DOHH2 (cell line): ENCODE measurements at regions not wholly inside any gene's neighbourhood (a gene's known extent, or its start where the extent isn't known, plus 50 kb on each side); places are given as distances from the start of the nearest gene placed in this dataset.

Experiments used
- H3F3A ChIP-seq: fragments of 200-600 bp; sonication (generic), shearing (Covaris generic); 2 replicates; pipeline ENCODE4 v1.6.0; 2016; ENCODE audit warnings: antibody characterized with exemption, mild to moderate bottlenecking; ENCODE audit not compliant: control insufficient read depth, insufficient read depth
- H3K27ac ChIP-seq: fragments of 200-600 bp; sonication (generic); 2 replicates; pipeline ENCODE4 v1.5.1; 2014; ENCODE audit warnings: low read depth, mild to moderate bottlenecking, low read length, moderate library complexity
- H3K27me3 ChIP-seq: fragments of 200-600 bp; sonication (generic); 2 replicates; pipeline ENCODE4 v1.6.1; 2014; ENCODE audit warnings: mild to moderate bottlenecking, low read length, mixed read lengths; ENCODE audit not compliant: control insufficient read depth
- H3K36me3 ChIP-seq: fragments of 200-600 bp; sonication (generic); 2 replicates; pipeline ENCODE4 v1.6.1; 2014; ENCODE audit warnings: mild to moderate bottlenecking, low read length, moderate library complexity, mixed read lengths; ENCODE audit not compliant: control insufficient read depth
- H3K4me1 ChIP-seq: fragments of 200-600 bp; sonication (generic); 2 replicates; pipeline ENCODE4 v1.6.1; 2014; ENCODE audit warnings: mild to moderate bottlenecking, low read length, mixed read lengths; ENCODE audit not compliant: control insufficient read depth
- H3K4me2 ChIP-seq: fragments of 200-600 bp; sonication (generic); 2 replicates; pipeline ENCODE4 v1.6.0; 2014; ENCODE audit warnings: mild to moderate bottlenecking, low read length, moderate library complexity
- H3K4me3 ChIP-seq: fragments of 200-600 bp; sonication (generic); 2 replicates; pipeline ENCODE4 v1.5.1; 2014; ENCODE audit warnings: mild to moderate bottlenecking, low read length, mixed read lengths
- H3K79me2 ChIP-seq: fragments of 200-600 bp; sonication (generic); 2 replicates; pipeline ENCODE4 v1.6.1; 2014; ENCODE audit warnings: mild to moderate bottlenecking, low read length, mixed read lengths; ENCODE audit not compliant: control insufficient read depth
- H3K9me2 ChIP-seq: fragments of 200-600 bp; sonication (generic); replicated peaks from 2 replicates; pipeline ENCODE4 v1.6.1; 2014; ENCODE audit warnings: mild to moderate bottlenecking, low read length, mixed read lengths; ENCODE audit not compliant: control insufficient read depth
- H3K9me3 ChIP-seq: fragments of 200-600 bp; sonication (generic); 2 replicates; pipeline ENCODE4 v1.6.1; 2014; ENCODE audit warnings: antibody characterized with exemption, low read length, mixed read lengths; ENCODE audit not compliant: control insufficient read depth, insufficient read depth
- H4K20me1 ChIP-seq: fragments of 200-600 bp; sonication (generic); 2 replicates; pipeline ENCODE4 v1.6.0; 2014; ENCODE audit warnings: low read depth, mild to moderate bottlenecking, antibody characterized with exemption, low read length, moderate library complexity; ENCODE audit not compliant: control insufficient read depth, insufficient read depth
- EZH2phosphoT487 ChIP-seq: fragments of 200-600 bp; sonication (generic); IDR thresholded peaks from 2 replicates; pipeline ENCODE4 v1.6.1; 2017; ENCODE audit warnings: borderline replicate concordance, mild to moderate bottlenecking, antibody characterized with exemption, low read length, moderate library complexity, mixed read lengths
- TF ChIP-seq, protein P1 (sequence below): fragments of 200-600 bp; sonication (generic); IDR thresholded peaks from one replicate; pipeline ENCODE4 v1.5.1; 2014; ENCODE audit warnings: antibody characterized with exemption, mild to moderate bottlenecking, low read depth, low read length; ENCODE audit not compliant: poor library complexity, severe bottlenecking

DNA sequence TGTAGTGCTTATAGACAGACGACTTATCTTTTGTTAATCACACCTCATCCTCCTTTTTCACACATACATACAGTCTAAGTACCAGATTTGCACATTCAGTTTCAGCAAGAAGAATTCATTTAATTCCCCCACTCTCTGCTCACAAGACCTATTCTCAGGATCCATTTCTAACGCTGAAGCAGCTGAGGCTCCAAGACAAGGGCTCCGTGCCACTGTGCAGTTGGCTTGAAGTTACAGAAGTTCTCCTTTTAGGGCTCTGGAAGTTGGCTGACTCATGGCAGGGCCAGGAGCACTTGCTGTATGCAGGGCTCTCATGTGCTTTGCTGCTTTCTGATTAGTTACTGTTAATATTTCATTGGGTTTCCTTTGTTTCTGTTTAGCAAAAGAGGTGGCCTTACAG is 1566.9 kb upstream of the TMEM132C start:
- TF ChIP-seq EZH2phosphoT487: no peak
- TF ChIP-seq, protein P1, sequence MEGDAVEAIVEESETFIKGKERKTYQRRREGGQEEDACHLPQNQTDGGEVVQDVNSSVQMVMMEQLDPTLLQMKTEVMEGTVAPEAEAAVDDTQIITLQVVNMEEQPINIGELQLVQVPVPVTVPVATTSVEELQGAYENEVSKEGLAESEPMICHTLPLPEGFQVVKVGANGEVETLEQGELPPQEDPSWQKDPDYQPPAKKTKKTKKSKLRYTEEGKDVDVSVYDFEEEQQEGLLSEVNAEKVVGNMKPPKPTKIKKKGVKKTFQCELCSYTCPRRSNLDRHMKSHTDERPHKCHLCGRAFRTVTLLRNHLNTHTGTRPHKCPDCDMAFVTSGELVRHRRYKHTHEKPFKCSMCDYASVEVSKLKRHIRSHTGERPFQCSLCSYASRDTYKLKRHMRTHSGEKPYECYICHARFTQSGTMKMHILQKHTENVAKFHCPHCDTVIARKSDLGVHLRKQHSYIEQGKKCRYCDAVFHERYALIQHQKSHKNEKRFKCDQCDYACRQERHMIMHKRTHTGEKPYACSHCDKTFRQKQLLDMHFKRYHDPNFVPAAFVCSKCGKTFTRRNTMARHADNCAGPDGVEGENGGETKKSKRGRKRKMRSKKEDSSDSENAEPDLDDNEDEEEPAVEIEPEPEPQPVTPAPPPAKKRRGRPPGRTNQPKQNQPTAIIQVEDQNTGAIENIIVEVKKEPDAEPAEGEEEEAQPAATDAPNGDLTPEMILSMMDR: no peak
- H3F3A ChIP-seq: no peaks in the 10 kb centered on the region
- H3K27ac ChIP-seq: no peak overlapping the region
- H3K79me2 ChIP-seq: no peaks in the 10 kb centered on the region
- H3K36me3 ChIP-seq: no peaks in the 10 kb centered on the region
- H4K20me1 ChIP-seq: no peaks in the 10 kb centered on the region
- H3K27me3 ChIP-seq: no peaks in the 10 kb centered on the region
- no peaks in the 10 kb centered on the region for H3K4me1 ChIP-seq
- no peaks in the 10 kb centered on the region; the same call in 1 of the 2 replicates for H3K9me3 ChIP-seq
- H3K4me2 ChIP-seq: no peak overlapping the region
- no peaks in the 10 kb centered on the region for H3K9me2 ChIP-seq
- H3K4me3 ChIP-seq: no peak overlapping the region

DNA sequence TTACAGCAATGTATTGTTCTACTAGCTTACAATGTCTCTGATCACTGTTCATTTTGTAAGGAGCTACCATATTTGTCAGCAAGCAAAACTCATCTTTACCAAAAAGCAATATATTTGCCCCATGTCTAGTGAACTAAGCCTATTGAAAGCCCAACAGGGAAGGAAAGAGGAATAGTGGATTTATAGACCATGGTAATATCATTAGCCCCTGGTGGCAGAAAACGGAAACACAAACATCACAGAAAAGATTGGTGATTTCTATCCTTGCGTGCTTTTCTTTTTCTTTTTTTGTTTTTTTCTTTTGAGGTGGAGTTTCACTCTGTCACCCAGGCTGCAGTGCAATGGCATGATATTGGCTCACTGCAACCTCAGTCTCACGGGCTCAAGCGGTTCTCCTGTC is 1562.4 kb upstream of the TMEM132C start:
- Histone ChIP-seq H3K4me3 (no peak overlapping the region), H3K4me1 (no peaks in the 10 kb centered on the region), H3K4me2 (no peak overlapping the region), H3K27me3 (no peaks in the 10 kb centered on the region), H4K20me1 (no peaks in the 10 kb centered on the region), H3K27ac (no peak overlapping the region), H3K36me3 (no peaks in the 10 kb centered on the region), H3K9me3 (no peaks in the 10 kb centered on the region), H3F3A (no peaks in the 10 kb centered on the region), H3K9me2 (no peaks in the 10 kb centered on the region), H3K79me2 (no peaks in the 10 kb centered on the region)
- TF ChIP-seq, protein P1: no peak
- no peak for TF ChIP-seq EZH2phosphoT487

DNA sequence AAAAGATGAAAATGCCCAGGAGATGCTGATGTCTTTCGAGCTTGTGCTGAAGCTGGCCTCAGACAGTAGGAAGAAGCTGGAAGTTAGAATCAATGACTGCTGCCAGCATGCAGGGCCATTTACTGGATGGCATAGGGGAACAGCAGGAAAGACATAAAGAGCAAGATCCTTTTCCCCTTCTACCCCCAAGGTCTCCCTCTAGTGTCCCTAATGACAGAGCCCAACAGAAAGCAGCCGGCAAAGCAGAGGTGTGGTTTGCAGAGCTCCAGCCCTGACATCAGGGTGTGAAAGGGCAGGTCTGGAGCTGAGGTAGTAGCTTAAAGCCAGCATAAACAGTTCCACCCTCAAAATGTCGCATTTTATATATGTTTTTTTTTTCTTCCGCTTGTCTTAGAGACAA is 1560.7 kb upstream of the TMEM132C start:
- H3K27ac ChIP-seq: no peak overlapping the region
- no peaks in the 10 kb centered on the region for H3K9me2 ChIP-seq
- no peaks in the 10 kb centered on the region for H3K4me1 ChIP-seq
- H3F3A ChIP-seq: no peaks in the 10 kb centered on the region
- no peak overlapping the region for H3K4me3 ChIP-seq
- H3K4me2 ChIP-seq: no peak overlapping the region
- no peaks in the 10 kb centered on the region for H3K27me3 ChIP-seq
- H4K20me1 ChIP-seq: no peaks in the 10 kb centered on the region
- H3K79me2 ChIP-seq: no peaks in the 10 kb centered on the region
- H3K36me3 ChIP-seq: no peaks in the 10 kb centered on the region
- TF ChIP-seq, protein P1: no peak
- no peak for TF ChIP-seq EZH2phosphoT487
- H3K9me3 ChIP-seq: no peaks in the 10 kb centered on the region

DNA sequence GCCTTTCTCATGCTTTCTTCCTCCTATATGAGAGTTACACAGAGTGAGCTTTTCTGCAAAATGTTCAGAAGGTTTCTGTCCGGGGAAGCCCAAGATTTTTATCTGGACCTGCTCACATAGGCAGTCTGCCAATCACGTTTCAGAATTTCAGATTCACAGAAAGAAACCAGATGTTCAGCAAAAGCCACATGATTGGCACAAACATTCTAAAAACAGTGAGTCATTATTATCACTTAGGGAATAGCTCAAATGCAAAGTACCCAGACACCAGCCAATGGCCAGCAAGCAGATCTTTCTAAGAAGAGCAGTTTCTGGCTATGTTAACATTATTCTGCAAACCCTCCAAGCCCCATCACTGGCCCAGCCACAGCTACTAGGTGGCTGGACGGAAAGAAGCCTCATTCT is 1558.5 kb upstream of the TMEM132C start:
- Histone ChIP-seq H3K36me3 (no peaks in the 10 kb centered on the region), H3K9me2 (no peaks in the 10 kb centered on the region), H4K20me1 (no peaks in the 10 kb centered on the region), H3K27ac (no peak overlapping the region), H3F3A (no peaks in the 10 kb centered on the region), H3K4me1 (no peaks in the 10 kb centered on the region), H3K9me3 (no peaks in the 10 kb centered on the region), H3K27me3 (no peaks in the 10 kb centered on the region), H3K4me3 (no peak overlapping the region), H3K79me2 (no peaks in the 10 kb centered on the region), H3K4me2 (no peak overlapping the region)
- TF ChIP-seq EZH2phosphoT487: no peak
- TF ChIP-seq, protein P1: no peak
